GM12878 (cell line): ENCODE measurements at regions not wholly inside any gene's neighbourhood (a gene's known extent, or its start where the extent isn't known, plus 50 kb on each side); places are given as distances from the start of the nearest gene placed in this dataset.

Source experiments
- ATAC-seq: fragments of 200-7000 bp; cut with Tn5 transposase; 3 replicates; pipeline ENCODE4 v1.9.1; 2020; ENCODE audit warnings: mild to moderate bottlenecking, moderate library complexity
- BruUV-seq: library from RNA; stranded (reverse); fragments of 400-500 nt; replicated peaks from 2 replicates; lab custom pipeline; 2021; lab: Mats Ljungman, UMichigan
- CTCF ChIA-PET: fragments of 300-600 bp; sonication (Branson Sonifier 250); formaldehyde crosslinking; extraction: SDS; loops from one replicate; lab custom pipeline; 2021; ENCODE audit warnings: inconsistent platforms; lab: Yijun Ruan, JAX
- POLR2A ChIA-PET: fragments of 350-600 bp; formaldehyde crosslinking; extraction: SDS; loops from one replicate; lab custom pipeline; 2021; ENCODE audit warnings: inconsistent platforms; lab: Charles Lee
- RAD21 ChIA-PET: fragments of 300-600 bp; sonication (Branson Sonifier 250); formaldehyde crosslinking; loops from one replicate; lab custom pipeline; 2023; ENCODE audit warnings: antibody characterized with exemption; ENCODE audit not compliant: unreplicated experiment; lab: Charles Lee
- SMC1A ChIA-PET: fragments of 300-600 bp; sonication (Branson Sonifier 250); formaldehyde crosslinking; loops from one replicate; lab custom pipeline; 2023; ENCODE audit not compliant: unreplicated experiment, uncharacterized antibody; lab: Charles Lee
- DNase-seq: peaks from one replicate; pipeline ENCODE4 v3.0.0-alpha.2; 2011; ENCODE audit warnings: low read depth, low spot score
- FAIRE-seq: peaks from 3 replicates; lab custom pipeline; 2011; peaks lifted over from hg19 to GRCh38; lab: Jason Lieb, UNC
- H2AFZ ChIP-seq: 2 replicates; pipeline ENCODE4 v1.6.0; 2011; ENCODE audit warnings: low read depth, low read length, control low read depth; ENCODE audit not compliant: control insufficient read depth
- H3K27ac ChIP-seq: 2 replicates; pipeline ENCODE4 v1.5.1; 2011; ENCODE audit warnings: control low read depth; ENCODE audit not compliant: control insufficient read depth, insufficient read depth
- H3K27me3 ChIP-seq, 2 experiments: replicated peaks in 1 of 2; 2 replicates each; pipeline versions ENCODE4 v1.6.0 to v1.6.1; 2011; ENCODE audit warnings: low read length in 1 of 2; ENCODE audit not compliant: control insufficient read depth in 2 of 2, insufficient read depth in 2 of 2
- H3K36me3 ChIP-seq, 2 experiments: 2 replicates each; pipeline ENCODE4 v1.5.1; 2011; ENCODE audit warnings: low read length in 1 of 2; ENCODE audit not compliant: control insufficient read depth in 2 of 2, insufficient read depth in 2 of 2
- H3K4me1 ChIP-seq: 2 replicates; pipeline ENCODE4 v1.6.1; 2011; ENCODE audit warnings: mild to moderate bottlenecking, low read length, moderate library complexity, mixed read lengths; ENCODE audit not compliant: control insufficient read depth, insufficient read depth
- H3K4me2 ChIP-seq: 2 replicates; pipeline ENCODE4 v1.6.0; 2011; ENCODE audit warnings: control low read depth; ENCODE audit not compliant: control insufficient read depth, insufficient read depth
- H3K4me3 ChIP-seq: fragments of 200-600 bp; sonication (generic); 2 replicates; pipeline ENCODE4 v1.5.1; 2016
- H3K79me2 ChIP-seq: 2 replicates; pipeline ENCODE4 v1.6.0; 2011; ENCODE audit warnings: low read length; ENCODE audit not compliant: control insufficient read depth, insufficient read depth
- H3K9ac ChIP-seq: 2 replicates; pipeline ENCODE4 v1.8.0; 2011; ENCODE audit warnings: low read length, control low read depth, mixed read lengths; ENCODE audit not compliant: control insufficient read depth, insufficient read depth
- H3K9me3 ChIP-seq: replicated peaks from 3 replicates; pipeline ENCODE4 v1.5.1; 2011; ENCODE audit warnings: mild to moderate bottlenecking, low read length; ENCODE audit not compliant: control insufficient read depth, insufficient read depth
- H4K20me1 ChIP-seq: 2 replicates; pipeline ENCODE4 v1.6.0; 2011; ENCODE audit not compliant: control insufficient read depth, insufficient read depth
- ATF7 ChIP-seq: fragments of 450-650 bp; IDR thresholded peaks from 2 replicates; pipeline ENCODE4 v1.6.1; 2016; ENCODE audit warnings: low read depth, mild to moderate bottlenecking
- CHD4 ChIP-seq: fragments of 200-600 bp; sonication (generic); IDR thresholded peaks from 2 replicates; pipeline ENCODE4 v1.6.1; 2016; ENCODE audit warnings: mild to moderate bottlenecking
- GATAD2B ChIP-seq: fragments of 450-650 bp; conservative IDR thresholded peaks from 2 replicates; pipeline ENCODE4 v1.6.1; 2017; ENCODE audit warnings: low read depth, mild to moderate bottlenecking, moderate library complexity
- MEF2B ChIP-seq: fragments of 450-650 bp; IDR thresholded peaks from 2 replicates; pipeline ENCODE4 v1.6.1; 2018; ENCODE audit warnings: mild to moderate bottlenecking, moderate library complexity; ENCODE audit not compliant: partially characterized antibody, poor library complexity, severe bottlenecking
- NRF1 ChIP-seq: conservative IDR thresholded peaks from 2 replicates; pipeline ENCODE4 v1.6.1; 2011; ENCODE audit warnings: mild to moderate bottlenecking, low read depth, low read length, improper control_type of control experiment
- RAD51 ChIP-seq: fragments of 450-650 bp; IDR thresholded peaks from 2 replicates; pipeline ENCODE4 v1.6.1; 2016; ENCODE audit warnings: moderate library complexity, mild to moderate bottlenecking, inconsistent platforms
- REST ChIP-seq: IDR thresholded peaks from 2 replicates; pipeline ENCODE4 v1.6.1; 2012; ENCODE audit warnings: mild to moderate bottlenecking, low read depth, low read length
- RUNX3 ChIP-seq: IDR thresholded peaks from 2 replicates; pipeline ENCODE4 v1.6.1; 2012; ENCODE audit warnings: low read length, inconsistent platforms
- SMAD5 ChIP-seq: IDR thresholded peaks from 2 replicates; pipeline ENCODE4 v1.6.1; 2016; ENCODE audit warnings: antibody characterized with exemption, low read depth
- SUZ12 ChIP-seq: fragments of 200-600 bp; sonication (generic); IDR thresholded peaks from one replicate; pipeline ENCODE4 v1.6.1; 2018; ENCODE audit warnings: antibody characterized with exemption, mild to moderate bottlenecking; ENCODE audit not compliant: unreplicated experiment
- TBL1XR1 ChIP-seq: IDR thresholded peaks from 2 replicates; pipeline ENCODE4 v1.6.1; 2012; ENCODE audit warnings: low read depth, low read length, improper control_type of control experiment
- ZNF592 ChIP-seq: fragments of 450-650 bp; IDR thresholded peaks from 2 replicates; pipeline ENCODE4 v1.6.1; 2017; ENCODE audit warnings: mild to moderate bottlenecking, moderate library complexity
- WGBS: methylation state at CpG from one replicate; pipeline ENCODE4 v1.1.6; 2016; ENCODE audit warnings: low lambda C conversion rate; ENCODE audit not compliant: insufficient replicate concordance, insufficient coverage; ENCODE audit errors: missing lambda C conversion rate; 5-methylcytosine and 5-hydroxymethylcytosine counted together
- in situ Hi-C: fragments of 300-500 bp; cut with MboI; formaldehyde crosslinking; loops from 9 replicates; pipeline ENCODE4 v1.14.3; 2018; ENCODE audit warnings: mixed read lengths
- intact Hi-C: fragments of 100-400 bp; cut with micrococcal nuclease; formaldehyde crosslinking; loops from one replicate; pipeline ENCODE4 v1.14.2; 2022; ENCODE audit not compliant: unreplicated experiment
- TF ChIP-seq, protein P1 (sequence below): fragments of 450-650 bp; IDR thresholded peaks from 2 replicates; pipeline ENCODE4 v1.6.1; 2017; ENCODE audit warnings: mild to moderate bottlenecking, moderate library complexity

DNA sequence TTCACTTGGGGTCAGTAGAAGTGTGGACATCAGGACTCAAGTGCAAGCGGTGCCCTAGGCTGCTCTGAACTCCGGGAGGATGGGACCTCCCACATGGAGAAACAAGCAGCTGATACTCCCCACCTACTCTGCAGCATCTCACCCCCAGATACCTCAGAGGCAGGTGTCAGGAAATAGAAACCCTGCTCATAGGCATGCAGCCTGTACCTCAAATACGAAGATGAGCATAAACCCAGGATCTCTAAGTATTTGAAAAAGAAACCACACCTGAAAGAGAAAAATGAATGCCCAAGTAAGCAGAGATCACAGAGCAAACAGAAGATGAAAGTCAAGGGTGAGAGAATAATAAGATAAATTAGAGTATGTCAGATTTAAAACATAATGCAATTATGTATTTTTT is 75.6 kb upstream of the WSCD2 start (continued):
- TF ChIP-seq ZNF592, result no peak
- TF ChIP-seq SMAD5, result no peak
- no peak for TF ChIP-seq GATAD2B
- TF ChIP-seq SUZ12, result no peak

GRCh38 chr12:108054496-108054895 is 74.6 kb upstream of the WSCD2 start:
- Histone ChIP-seq H3K4me1 (no peaks in the 10 kb centered on the region; the same call in 1 of the 2 replicates), H4K20me1 (no peaks in the 10 kb centered on the region), H3K4me3 (no peak overlapping the region), H3K9me3 (no peaks in the 10 kb centered on the region), H2AFZ (no peak overlapping the region), H3K9ac (no peak overlapping the region), H3K27me3 (peaks cover 0 to 4% of the 10 kb centered on the region in 2 experiments), H3K4me2 (no peak overlapping the region), H3K36me3 (no peaks in the 10 kb centered on the region), H3K79me2 (no peaks in the 10 kb centered on the region), H3K27ac (no peak overlapping the region)
- BruUV-seq, result no TSS peak
- SMC1A ChIA-PET, result no interaction called here
- intact Hi-C loops, result no loop called here
- POLR2A ChIA-PET, result no interaction called here
- no peak for ATAC-seq
- no peak for FAIRE-seq
- no peak for DNase-seq
- 3% methylated on average over 2 of the region's 2 CpGs for WGBS
- RAD21 ChIA-PET, result no interaction called here
- CTCF ChIA-PET, result no interaction called here
- in situ Hi-C loops, result no loop called here
- TF ChIP-seq ATF7 (no peak), RAD51 (no peak), TBL1XR1 (no peak), NRF1 (no peak), RUNX3 (no peak), REST (no peak), MEF2B (no peak), CHD4 (no peak)
- TF ChIP-seq, protein P1, sequence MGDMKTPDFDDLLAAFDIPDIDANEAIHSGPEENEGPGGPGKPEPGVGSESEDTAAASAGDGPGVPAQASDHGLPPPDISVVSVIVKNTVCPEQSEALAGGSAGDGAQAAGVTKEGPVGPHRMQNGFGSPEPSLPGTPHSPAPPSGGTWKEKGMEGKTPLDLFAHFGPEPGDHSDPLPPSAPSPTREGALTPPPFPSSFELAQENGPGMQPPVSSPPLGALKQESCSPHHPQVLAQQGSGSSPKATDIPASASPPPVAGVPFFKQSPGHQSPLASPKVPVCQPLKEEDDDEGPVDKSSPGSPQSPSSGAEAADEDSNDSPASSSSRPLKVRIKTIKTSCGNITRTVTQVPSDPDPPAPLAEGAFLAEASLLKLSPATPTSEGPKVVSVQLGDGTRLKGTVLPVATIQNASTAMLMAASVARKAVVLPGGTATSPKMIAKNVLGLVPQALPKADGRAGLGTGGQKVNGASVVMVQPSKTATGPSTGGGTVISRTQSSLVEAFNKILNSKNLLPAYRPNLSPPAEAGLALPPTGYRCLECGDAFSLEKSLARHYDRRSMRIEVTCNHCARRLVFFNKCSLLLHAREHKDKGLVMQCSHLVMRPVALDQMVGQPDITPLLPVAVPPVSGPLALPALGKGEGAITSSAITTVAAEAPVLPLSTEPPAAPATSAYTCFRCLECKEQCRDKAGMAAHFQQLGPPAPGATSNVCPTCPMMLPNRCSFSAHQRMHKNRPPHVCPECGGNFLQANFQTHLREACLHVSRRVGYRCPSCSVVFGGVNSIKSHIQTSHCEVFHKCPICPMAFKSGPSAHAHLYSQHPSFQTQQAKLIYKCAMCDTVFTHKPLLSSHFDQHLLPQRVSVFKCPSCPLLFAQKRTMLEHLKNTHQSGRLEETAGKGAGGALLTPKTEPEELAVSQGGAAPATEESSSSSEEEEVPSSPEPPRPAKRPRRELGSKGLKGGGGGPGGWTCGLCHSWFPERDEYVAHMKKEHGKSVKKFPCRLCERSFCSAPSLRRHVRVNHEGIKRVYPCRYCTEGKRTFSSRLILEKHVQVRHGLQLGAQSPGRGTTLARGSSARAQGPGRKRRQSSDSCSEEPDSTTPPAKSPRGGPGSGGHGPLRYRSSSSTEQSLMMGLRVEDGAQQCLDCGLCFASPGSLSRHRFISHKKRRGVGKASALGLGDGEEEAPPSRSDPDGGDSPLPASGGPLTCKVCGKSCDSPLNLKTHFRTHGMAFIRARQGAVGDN, result no peak
